GM10266 (cell line): ENCODE measurements at regions not wholly inside any gene's neighbourhood (a gene's known extent, or its start where the extent isn't known, plus 50 kb on each side); places are given as distances from the start of the nearest gene placed in this dataset.

Experiments
- DNase-seq: peaks from one replicate; pipeline ENCODE4 v3.0.0; 2012; ENCODE audit errors: extremely low spot score
- CTCF ChIP-seq: IDR thresholded peaks from 2 replicates; pipeline ENCODE4 v1.5.1; 2012; ENCODE audit warnings: mild to moderate bottlenecking, low read depth; ENCODE audit not compliant: control insufficient read depth, insufficient read depth; ENCODE audit errors: missing control alignments

DNA sequence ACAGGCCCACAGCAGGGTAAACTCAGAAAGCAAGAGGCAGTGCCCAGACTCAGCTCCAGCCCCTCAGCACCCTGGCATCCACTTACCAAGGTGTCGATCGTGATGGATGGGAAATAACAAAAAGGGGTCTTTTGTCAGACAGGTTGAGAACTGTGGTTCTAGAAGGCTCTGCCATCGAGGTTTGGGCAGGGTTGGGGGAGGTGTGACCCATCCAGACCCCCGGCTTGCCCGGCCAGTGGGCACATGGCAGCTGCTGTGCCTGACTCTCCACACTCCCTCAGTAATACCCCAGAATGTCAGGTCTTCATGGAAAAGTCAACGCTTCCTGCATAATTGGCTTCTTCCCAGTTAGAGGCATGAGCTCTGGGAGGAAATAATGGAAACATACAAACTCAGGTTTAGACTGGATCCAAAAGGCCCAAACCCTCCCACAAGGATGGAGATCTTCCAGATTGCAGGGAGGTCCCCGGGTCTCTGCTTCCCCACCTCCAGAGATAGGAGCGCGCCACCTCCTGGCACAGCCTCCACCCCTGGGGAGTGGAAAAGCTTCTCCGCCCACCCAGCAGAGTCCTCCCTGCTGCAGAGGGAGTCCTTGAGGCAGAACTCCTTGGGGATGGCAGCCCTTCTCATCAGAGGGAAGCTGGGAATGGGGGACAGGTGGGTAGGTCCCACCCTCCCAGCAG lies 149.8 kb upstream of the IQSEC1 start:
- TF ChIP-seq CTCF = no peak
- DNase-seq = no peak

- TF ChIP-seq CTCF = no peak
Measured at GRCh38 chr3:13222131-13222530, 148.9 kb upstream of the IQSEC1 start.

GRCh38 chr3:13221491-13222061 lies 148.3 kb upstream of the IQSEC1 start:
- no peak for TF ChIP-seq CTCF
- no peak for DNase-seq

More at GRCh38 chr3:13222131-13222530, 148.9 kb upstream of the IQSEC1 start:
- no peak for DNase-seq

DNA sequence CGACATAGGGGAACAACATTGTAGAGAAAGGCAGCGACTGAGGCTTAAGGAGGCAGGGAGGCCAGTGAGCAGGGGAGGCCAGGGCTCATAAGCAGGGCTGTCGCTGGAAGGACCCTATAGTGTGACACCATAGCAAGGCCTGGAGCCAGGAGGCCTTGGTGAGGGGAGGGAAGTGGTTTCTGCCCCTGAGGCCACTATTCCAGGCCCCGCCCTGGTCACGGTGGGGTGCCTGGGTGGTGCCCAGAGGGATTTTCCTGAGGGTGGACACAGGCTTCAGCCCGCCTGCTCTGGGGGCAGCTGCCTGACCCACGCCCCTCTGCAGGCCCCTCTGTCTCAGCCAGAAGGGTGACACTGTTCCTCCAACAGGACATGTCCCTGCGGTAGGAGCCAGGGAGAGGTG lies 147.8 kb upstream of the IQSEC1 start:
- DNase-seq = no peak
- no peak for TF ChIP-seq CTCF

DNA sequence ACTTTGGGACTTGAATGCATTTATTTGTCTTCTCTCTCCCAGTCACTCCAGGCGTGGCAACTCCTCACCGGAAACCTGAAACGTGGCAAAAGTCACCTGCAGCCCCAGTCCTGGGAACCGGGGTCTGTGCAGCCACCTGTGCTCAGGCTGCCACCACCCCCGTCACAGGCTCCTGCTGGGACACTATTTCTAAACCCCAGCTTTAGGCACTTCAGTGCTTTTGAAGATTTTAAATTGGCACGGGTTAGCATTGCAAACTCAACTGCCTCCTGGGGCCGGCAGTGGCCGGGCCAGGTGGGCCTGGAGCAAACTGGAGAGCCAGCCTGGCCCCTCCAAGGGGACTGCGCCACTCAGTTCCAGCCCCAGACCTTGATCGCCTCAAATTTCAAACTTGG lies 146.7 kb upstream of the IQSEC1 start:
- TF ChIP-seq CTCF = no peak
- DNase-seq = no peak

DNA sequence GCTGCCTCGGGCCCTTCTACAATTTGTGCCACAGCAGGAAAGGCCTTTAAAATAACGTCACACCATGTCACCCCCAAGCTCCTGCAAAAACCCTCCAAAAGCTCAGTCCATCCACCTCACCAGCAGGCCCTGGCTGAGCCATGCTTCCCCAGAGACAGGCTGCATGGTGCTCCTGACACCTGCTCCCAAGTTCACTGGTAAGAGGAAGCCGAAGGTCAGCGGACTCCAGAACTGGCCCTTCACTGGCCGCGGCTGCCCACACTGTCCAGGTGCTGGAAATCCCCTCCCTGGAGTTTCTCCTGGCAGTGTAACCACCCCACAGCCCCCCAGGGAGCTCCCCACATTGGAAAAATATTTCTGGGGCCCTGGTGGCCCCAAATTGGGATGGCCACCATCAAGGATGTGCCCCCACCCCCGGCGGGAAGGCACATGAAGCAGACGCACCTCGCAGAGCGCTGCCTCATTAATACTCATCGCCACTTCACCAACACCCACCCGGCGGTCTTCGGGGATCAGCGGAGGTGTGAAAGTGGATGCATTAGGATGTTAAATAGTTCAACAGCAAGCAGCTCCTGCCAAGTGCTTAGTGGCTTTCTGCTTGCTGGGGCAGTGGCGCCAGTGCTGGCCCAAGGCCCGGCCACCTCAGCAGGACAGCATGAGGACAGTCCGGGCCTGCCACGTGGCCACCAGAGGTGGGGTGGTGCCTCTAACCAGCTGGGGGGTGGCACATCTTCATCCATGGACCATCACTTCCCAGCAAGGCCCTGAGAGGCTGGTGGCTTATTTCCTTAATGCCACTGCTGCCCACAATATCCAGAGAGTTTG lies 146.1 kb upstream of the IQSEC1 start:
- DNase-seq = no peak
- TF ChIP-seq CTCF = no peak

DNA sequence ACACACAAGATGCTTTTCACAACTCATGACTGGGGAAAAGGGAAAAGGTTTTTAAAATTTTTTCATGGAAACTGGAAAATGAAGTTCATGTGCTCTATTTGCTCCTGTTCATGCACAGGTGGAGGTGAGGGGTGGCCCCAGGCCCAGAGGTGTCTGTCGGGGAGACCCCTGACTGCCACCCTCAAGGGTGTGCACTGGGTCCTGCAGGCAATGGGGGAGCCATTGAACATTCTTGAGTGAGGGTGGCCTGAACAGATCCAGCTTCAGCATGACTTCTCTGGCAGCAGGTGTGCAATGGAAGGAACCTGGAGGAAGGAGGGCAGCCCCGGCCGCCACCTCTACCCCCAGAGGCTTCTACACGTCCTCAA lies 145.3 kb upstream of the IQSEC1 start:
- no peak for DNase-seq
- TF ChIP-seq CTCF = no peak
